Ishikawa (cell line): ENCODE measurements at regions not wholly inside any gene's neighbourhood (a gene's known extent, or its start where the extent isn't known, plus 50 kb on each side); places are given as distances from the start of the nearest gene placed in this dataset.

Source experiments
- CEBPB ChIP-seq: IDR thresholded peaks from 2 replicates; pipeline ENCODE4 v1.6.1; 2012
- CREB1 ChIP-seq: IDR thresholded peaks from 2 replicates; pipeline ENCODE4 v1.6.1; 2012; ENCODE audit warnings: low read depth
- EGR1 ChIP-seq: IDR thresholded peaks from 2 replicates; pipeline ENCODE4 v1.6.1; 2012
- EP300 ChIP-seq: IDR thresholded peaks from 2 replicates; pipeline ENCODE4 v1.6.1; 2012; ENCODE audit warnings: borderline replicate concordance
- FOXM1 ChIP-seq: IDR thresholded peaks from 2 replicates; pipeline ENCODE4 v1.6.1; 2012; ENCODE audit warnings: low read depth, borderline replicate concordance
- NFIC ChIP-seq: IDR thresholded peaks from 2 replicates; pipeline ENCODE4 v1.6.1; 2012
- RAD21 ChIP-seq: IDR thresholded peaks from 2 replicates; pipeline ENCODE4 v1.6.1; 2012; ENCODE audit warnings: low read depth
- TAF1 ChIP-seq: IDR thresholded peaks from 2 replicates; pipeline ENCODE4 v1.6.1; 2012; ENCODE audit warnings: low read depth, mild to moderate bottlenecking
- TCF12 ChIP-seq: IDR thresholded peaks from 2 replicates; pipeline ENCODE4 v1.6.1; 2012; ENCODE audit warnings: low read depth
- TEAD4 ChIP-seq: IDR thresholded peaks from 2 replicates; pipeline ENCODE4 v1.6.1; 2012
- YY1 ChIP-seq: IDR thresholded peaks from 2 replicates; pipeline ENCODE4 v1.6.1; 2012; ENCODE audit warnings: low read depth
- ZBTB7A ChIP-seq: IDR thresholded peaks from 2 replicates; pipeline ENCODE4 v1.6.1; 2012; ENCODE audit warnings: low read depth
- TF ChIP-seq, protein P1 (sequence below): IDR thresholded peaks from 2 replicates; pipeline ENCODE4 v1.6.1; 2012
- TF ChIP-seq, protein P2 (sequence below): IDR thresholded peaks from 2 replicates; pipeline ENCODE4 v1.6.1; 2012; ENCODE audit warnings: low read depth, mild to moderate bottlenecking
- TF ChIP-seq, protein P3 (sequence below): IDR thresholded peaks from 2 replicates; pipeline ENCODE4 v1.6.1; 2012

DNA sequence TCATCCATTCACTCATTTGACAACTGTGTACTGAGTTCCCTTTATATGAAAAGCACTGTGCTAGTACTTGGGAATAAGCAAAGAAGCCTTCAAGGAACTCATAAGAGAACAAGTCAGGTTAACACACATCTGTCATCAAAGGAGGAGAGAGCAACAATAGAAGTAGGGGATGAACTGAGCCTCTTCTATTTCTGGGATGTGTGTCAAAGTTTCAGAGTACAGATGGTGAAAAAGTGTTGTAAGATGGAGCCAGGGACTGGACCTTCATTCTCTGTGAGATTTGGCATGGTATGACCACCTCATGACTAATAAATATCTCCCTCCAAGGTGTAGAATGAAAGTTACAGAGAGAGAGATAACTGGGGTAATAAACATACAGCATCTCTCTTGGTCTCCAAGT lies 349.8 kb upstream of the PLET1 start:
- TF ChIP-seq CREB1 (no peak), EGR1 (no peak), TEAD4 (no peak), RAD21 (no peak), NFIC (no peak), ZBTB7A (no peak), TAF1 (no peak), EP300 (no peak), CEBPB (no peak), TCF12 (no peak), FOXM1 (no peak), YY1 (no peak)
- TF ChIP-seq, protein P1, sequence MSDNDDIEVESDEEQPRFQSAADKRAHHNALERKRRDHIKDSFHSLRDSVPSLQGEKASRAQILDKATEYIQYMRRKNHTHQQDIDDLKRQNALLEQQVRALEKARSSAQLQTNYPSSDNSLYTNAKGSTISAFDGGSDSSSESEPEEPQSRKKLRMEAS = no peak
- TF ChIP-seq, protein P2, sequence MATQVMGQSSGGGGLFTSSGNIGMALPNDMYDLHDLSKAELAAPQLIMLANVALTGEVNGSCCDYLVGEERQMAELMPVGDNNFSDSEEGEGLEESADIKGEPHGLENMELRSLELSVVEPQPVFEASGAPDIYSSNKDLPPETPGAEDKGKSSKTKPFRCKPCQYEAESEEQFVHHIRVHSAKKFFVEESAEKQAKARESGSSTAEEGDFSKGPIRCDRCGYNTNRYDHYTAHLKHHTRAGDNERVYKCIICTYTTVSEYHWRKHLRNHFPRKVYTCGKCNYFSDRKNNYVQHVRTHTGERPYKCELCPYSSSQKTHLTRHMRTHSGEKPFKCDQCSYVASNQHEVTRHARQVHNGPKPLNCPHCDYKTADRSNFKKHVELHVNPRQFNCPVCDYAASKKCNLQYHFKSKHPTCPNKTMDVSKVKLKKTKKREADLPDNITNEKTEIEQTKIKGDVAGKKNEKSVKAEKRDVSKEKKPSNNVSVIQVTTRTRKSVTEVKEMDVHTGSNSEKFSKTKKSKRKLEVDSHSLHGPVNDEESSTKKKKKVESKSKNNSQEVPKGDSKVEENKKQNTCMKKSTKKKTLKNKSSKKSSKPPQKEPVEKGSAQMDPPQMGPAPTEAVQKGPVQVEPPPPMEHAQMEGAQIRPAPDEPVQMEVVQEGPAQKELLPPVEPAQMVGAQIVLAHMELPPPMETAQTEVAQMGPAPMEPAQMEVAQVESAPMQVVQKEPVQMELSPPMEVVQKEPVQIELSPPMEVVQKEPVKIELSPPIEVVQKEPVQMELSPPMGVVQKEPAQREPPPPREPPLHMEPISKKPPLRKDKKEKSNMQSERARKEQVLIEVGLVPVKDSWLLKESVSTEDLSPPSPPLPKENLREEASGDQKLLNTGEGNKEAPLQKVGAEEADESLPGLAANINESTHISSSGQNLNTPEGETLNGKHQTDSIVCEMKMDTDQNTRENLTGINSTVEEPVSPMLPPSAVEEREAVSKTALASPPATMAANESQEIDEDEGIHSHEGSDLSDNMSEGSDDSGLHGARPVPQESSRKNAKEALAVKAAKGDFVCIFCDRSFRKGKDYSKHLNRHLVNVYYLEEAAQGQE = no peak
- TF ChIP-seq, protein P3, sequence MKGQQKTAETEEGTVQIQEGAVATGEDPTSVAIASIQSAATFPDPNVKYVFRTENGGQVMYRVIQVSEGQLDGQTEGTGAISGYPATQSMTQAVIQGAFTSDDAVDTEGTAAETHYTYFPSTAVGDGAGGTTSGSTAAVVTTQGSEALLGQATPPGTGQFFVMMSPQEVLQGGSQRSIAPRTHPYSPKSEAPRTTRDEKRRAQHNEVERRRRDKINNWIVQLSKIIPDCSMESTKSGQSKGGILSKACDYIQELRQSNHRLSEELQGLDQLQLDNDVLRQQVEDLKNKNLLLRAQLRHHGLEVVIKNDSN = no peak

DNA sequence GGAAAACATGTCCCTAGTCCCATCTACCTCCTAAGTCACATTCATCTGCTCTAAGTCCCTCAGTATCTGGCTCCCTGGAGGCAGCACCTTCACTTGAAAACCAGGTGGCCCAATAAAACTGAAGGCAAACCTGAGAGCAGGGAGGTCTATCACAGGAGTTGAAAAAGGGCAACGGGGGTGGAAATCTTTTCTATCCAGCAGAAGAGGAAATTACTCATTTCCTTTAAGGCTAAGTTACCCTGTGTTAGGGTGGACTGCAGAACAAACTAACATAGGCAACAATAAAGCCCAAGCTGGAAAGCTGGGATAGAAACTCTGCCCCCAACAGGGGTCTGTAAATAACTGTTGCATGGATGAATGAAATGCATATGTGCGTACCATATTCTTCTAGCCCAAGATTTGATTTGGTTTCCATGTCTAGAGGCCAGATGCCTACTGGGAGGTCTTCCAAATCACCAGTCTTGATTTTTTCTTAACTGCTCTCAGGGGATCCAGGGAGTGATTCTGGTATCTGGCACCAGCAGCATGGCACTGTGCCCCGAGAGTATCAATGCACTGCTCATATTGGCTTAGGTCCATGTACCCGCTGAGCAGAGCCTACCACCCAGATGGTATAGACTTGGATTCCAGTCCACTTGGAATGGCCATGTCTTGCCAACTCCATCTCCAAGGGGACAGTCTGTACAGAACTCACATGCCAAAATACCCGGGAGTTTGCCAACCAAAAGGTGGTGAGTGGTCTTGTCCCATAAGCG lies 350.0 kb upstream of the NCAM1 start:
- TF ChIP-seq CEBPB = no peak

DNA sequence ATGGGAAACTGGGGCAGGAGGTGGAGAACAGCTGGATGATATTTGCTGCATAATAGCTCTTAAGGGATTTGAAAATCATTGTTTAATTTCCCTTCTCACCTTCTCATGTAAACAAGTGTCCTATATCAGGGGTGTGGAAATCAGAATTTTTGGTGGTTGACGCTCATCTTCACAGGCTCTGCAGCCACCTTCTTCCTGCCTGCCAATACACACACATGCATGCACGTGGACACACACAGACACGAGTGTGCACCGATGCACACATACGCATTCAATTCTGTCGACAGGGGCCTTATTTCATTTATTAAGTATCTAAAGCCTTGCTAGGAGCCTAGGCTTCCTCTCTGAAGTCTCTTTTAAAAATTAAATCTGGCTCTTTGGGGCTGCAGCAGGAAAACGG lies 349.4 kb upstream of the NCAM1 start:
- TF ChIP-seq TAF1 (no peak), EGR1 (no peak), TEAD4 (no peak), TCF12 (no peak), CREB1 (no peak)

DNA sequence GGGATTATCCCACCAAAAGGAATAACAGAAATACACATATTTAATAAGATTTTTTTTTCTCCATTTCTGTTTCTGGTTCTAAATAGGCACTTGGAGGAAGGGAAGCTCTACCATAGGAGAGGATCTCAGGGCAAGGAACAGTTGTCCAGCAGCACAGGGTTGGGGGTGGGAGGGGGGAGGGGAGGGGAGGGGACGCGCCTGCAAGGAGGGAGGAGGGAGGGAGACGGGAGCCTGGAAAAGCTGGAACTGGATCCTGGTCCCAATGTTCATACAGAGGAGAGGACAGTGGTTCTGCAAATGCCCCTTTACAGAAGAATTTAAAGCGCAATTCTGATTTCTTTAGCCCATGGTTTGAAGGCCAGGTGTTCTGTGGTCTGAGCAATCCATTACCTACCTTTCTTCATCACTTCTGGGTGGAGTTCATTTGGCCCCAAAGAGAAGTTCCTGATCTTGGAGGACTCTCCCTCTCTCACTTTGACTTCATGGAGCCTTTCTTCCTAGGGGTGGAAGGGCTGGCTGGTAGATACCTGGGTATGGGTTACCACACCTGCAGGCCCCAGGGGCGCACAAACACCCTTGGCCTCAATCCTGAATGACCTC lies 348.9 kb upstream of the NCAM1 start:
- TF ChIP-seq TCF12 (no peak), CEBPB (no peak), FOXM1 (no peak), CREB1 (no peak), EGR1 (no peak), TAF1 (no peak), ZBTB7A (no peak), YY1 (no peak), EP300 (no peak), TEAD4 (no peak), NFIC (no peak), RAD21 (no peak)
- TF ChIP-seq, protein P1 = no peak
- TF ChIP-seq, protein P3 = no peak
- TF ChIP-seq, protein P2 = no peak

DNA sequence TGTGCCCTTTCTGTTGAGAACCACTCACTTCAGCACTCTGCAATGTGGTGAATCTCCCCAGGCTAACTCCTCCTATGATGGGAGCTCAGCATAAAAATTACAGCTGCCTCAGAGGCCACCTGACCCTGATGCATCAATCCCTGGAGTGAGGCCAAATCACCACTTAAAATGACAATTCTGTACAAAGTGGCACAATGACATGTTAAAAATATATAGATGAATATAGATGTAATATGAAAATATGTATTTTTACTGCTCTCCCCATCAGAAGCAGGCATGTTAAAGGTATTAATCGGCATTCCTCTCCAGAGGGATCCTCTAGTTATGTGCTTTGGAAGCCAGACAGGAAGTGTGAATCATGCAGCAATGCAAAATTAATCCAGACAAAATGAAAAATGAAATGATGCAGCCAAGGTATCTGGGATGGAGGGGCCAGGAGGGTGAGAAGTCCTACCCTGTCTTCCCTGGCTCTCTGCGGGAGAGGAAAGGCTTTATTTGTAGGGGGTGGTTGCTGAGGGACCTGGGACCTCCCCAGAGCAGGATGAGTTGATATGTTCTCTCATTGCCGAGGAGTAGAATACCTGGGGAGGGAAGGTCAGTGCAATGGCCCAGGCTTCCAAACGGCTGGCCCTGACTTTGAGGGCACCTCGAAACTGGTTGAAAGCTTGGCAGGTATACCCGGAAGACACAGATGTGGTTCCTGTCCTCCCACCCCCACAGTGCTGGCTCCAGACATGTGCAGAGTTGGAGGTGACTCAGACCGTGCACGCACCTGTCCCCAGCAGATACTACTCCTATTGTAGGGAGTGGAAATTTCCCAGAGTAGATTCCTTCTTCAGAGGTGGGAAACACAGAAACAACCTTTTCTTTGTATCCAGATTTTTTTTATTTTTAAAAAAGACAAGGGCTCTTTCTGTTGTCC lies 347.9 kb upstream of the NCAM1 start:
- TF ChIP-seq, protein P2 = no peak
- TF ChIP-seq FOXM1 = no peak
- TF ChIP-seq, protein P1 = no peak
- TF ChIP-seq EGR1 = no peak
- TF ChIP-seq RAD21 = no peak
- no peak for TF ChIP-seq CEBPB
- TF ChIP-seq EP300 = no peak
- TF ChIP-seq NFIC = no peak
- TF ChIP-seq CREB1 = no peak
- TF ChIP-seq TAF1 = no peak
- no peak for TF ChIP-seq ZBTB7A
- no peak for TF ChIP-seq TCF12
- no peak for TF ChIP-seq TEAD4
